MM.1S (cell line): ENCODE measurements at regions not wholly inside any gene's neighbourhood (a gene's known extent, or its start where the extent isn't known, plus 50 kb on each side); places are given as distances from the start of the nearest gene placed in this dataset.

Source experiments
- DNase-seq: peaks from one replicate; pipeline ENCODE4 v3.0.0-alpha.2; 2015
- H2AFZ ChIP-seq: fragments of 300-600 bp; sonication (generic); 2 replicates; pipeline ENCODE4 v1.6.0; 2016; ENCODE audit warnings: antibody characterized with exemption, low read length
- H3F3A ChIP-seq: fragments of 300-600 bp; sonication (generic); 2 replicates; pipeline ENCODE4 v1.6.1; 2016; ENCODE audit warnings: mild to moderate bottlenecking, antibody characterized with exemption, low read length, moderate library complexity, mixed read lengths; ENCODE audit not compliant: insufficient read depth
- H3K27ac ChIP-seq: fragments of 300-600 bp; sonication (generic); 2 replicates; pipeline ENCODE4 v1.5.1; 2016; ENCODE audit warnings: mild to moderate bottlenecking, low read length
- H3K27me3 ChIP-seq: fragments of 300-600 bp; sonication (generic); replicated peaks from 2 replicates; pipeline ENCODE4 v1.6.0; 2016; ENCODE audit warnings: low read length; ENCODE audit not compliant: insufficient read depth
- H3K36me3 ChIP-seq: fragments of 300-600 bp; sonication (generic); replicated peaks from 2 replicates; pipeline ENCODE4 v1.6.1; 2016; ENCODE audit warnings: mild to moderate bottlenecking, low read length, mixed read lengths; ENCODE audit not compliant: insufficient read depth
- H3K4me1 ChIP-seq: fragments of 300-600 bp; sonication (generic); 2 replicates; pipeline ENCODE4 v1.6.1; 2016; ENCODE audit warnings: low read length, mixed read lengths
- H3K4me2 ChIP-seq: fragments of 300-600 bp; sonication (generic); 2 replicates; pipeline ENCODE4 v1.6.0; 2016; ENCODE audit warnings: low read depth, low read length
- H3K4me3 ChIP-seq: fragments of 300-600 bp; sonication (generic); 2 replicates; pipeline ENCODE4 v1.5.1; 2016; ENCODE audit warnings: low read length, mixed read lengths
- H3K79me2 ChIP-seq: fragments of 300-600 bp; sonication (generic); 2 replicates; pipeline ENCODE4 v1.6.1; 2016; ENCODE audit warnings: mixed run types, low read length, mixed read lengths
- H3K9ac ChIP-seq: fragments of 300-600 bp; sonication (generic); 2 replicates; pipeline ENCODE4 v1.6.1; 2016; ENCODE audit warnings: low read length, mixed read lengths
- H3K9me2 ChIP-seq: fragments of 300-600 bp; sonication (generic); replicated peaks from 2 replicates; pipeline ENCODE4 v1.6.1; 2016; ENCODE audit warnings: mild to moderate bottlenecking, low read length, mixed read lengths; ENCODE audit not compliant: insufficient read depth
- H3K9me3 ChIP-seq: fragments of 300-600 bp; sonication (generic); replicated peaks from 2 replicates; pipeline ENCODE4 v1.6.1; 2016; ENCODE audit warnings: mild to moderate bottlenecking, low read length, mixed read lengths; ENCODE audit not compliant: insufficient read depth
- H4K20me1 ChIP-seq: fragments of 300-600 bp; sonication (generic); 2 replicates; pipeline ENCODE4 v1.6.1; 2016; ENCODE audit warnings: mild to moderate bottlenecking, low read length, moderate library complexity, mixed read lengths; ENCODE audit not compliant: insufficient read depth
- EZH2 ChIP-seq: fragments of 300-600 bp; sonication (generic); optimal IDR thresholded peaks from 2 replicates; pipeline ENCODE3; 2017; ENCODE audit warnings: low read depth, mild to moderate bottlenecking, antibody characterized with exemption, low read length, mixed read lengths
- EZH2phosphoT487 ChIP-seq: fragments of 300-600 bp; sonication (generic); IDR thresholded peaks from 2 replicates; pipeline ENCODE4 v1.6.1; 2018; ENCODE audit warnings: antibody characterized with exemption, low read length
- TF ChIP-seq, protein P1 (sequence below): fragments of 300-600 bp; sonication (generic); IDR thresholded peaks from 2 replicates; pipeline ENCODE4 v1.5.1; 2016; ENCODE audit warnings: antibody characterized with exemption, low read length, mixed read lengths

DNA sequence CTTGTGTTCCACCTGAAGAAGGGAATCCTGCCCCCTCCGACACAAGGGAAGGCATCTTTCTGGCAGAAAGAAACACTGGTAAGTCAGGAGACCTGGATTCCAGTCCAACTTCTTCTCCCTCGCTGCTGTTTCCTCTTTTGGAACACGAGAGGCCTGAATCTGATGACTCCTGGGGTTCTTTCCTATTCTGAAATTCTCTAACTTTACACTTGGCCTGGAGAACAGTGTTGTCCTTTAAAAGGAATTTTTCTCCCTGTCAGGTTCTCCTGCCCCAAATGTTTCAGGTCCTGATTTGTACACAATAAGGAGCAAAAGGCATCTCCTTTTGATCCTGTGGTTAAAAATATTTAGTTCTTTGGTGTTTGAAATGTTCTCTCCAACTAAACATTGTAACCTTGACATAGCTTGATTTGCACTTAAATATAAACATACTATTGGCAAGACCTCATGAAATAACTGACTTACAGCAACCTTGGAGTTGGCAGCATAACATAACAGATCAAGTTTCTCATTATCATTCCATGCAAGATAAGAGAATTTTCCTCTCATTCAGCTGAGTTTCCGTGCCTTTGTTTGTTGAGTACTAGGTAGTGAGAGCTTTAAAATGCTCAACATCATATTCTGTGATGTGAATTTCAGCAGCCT is 244.8 kb downstream of the COG6 start:
- TF ChIP-seq EZH2phosphoT487 = no peak

DNA sequence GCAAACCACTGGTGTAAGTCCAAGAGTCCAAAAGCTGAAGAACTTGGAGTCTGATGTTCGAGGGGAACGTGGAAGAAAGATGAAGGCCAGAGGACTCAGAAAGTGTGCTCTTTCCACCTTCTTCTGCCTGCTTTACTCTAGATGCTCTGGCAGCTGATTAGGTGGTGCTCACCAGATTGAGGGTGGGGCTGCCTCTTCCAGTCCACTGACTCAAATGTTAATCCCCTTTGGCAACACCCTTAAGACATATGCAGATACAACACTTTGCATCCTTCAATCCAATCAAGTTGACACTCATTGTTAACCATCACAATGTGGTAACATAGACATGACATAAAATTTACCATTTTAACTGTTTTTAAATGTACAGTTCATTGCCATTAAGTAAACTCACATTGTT is 249.5 kb downstream of the COG6 start:
- Histone ChIP-seq H3K4me1 (no peaks in the 10 kb centered on the region), H3K9me3 (no peaks in the 10 kb centered on the region), H3F3A (no peaks in the 10 kb centered on the region), H3K27ac (no peak overlapping the region), H3K4me3 (no peak overlapping the region), H3K27me3 (no peaks in the 10 kb centered on the region), H3K9ac (no peak overlapping the region), H4K20me1 (no peaks in the 10 kb centered on the region), H3K79me2 (no peaks in the 10 kb centered on the region), H3K9me2 (no peaks in the 10 kb centered on the region), H3K4me2 (no peak overlapping the region), H3K36me3 (no peaks in the 10 kb centered on the region), H2AFZ (no peak overlapping the region)
- no peak for DNase-seq
- TF ChIP-seq EZH2 (no peak), EZH2phosphoT487 (no peak)
- TF ChIP-seq, protein P1, sequence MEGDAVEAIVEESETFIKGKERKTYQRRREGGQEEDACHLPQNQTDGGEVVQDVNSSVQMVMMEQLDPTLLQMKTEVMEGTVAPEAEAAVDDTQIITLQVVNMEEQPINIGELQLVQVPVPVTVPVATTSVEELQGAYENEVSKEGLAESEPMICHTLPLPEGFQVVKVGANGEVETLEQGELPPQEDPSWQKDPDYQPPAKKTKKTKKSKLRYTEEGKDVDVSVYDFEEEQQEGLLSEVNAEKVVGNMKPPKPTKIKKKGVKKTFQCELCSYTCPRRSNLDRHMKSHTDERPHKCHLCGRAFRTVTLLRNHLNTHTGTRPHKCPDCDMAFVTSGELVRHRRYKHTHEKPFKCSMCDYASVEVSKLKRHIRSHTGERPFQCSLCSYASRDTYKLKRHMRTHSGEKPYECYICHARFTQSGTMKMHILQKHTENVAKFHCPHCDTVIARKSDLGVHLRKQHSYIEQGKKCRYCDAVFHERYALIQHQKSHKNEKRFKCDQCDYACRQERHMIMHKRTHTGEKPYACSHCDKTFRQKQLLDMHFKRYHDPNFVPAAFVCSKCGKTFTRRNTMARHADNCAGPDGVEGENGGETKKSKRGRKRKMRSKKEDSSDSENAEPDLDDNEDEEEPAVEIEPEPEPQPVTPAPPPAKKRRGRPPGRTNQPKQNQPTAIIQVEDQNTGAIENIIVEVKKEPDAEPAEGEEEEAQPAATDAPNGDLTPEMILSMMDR = no peak

More for the DNA sequence above, 244.8 kb downstream of the COG6 start:
- Histone ChIP-seq H3K4me1 (no peaks in the 10 kb centered on the region), H3K9me3 (no peaks in the 10 kb centered on the region), H3K4me2 (no peak overlapping the region), H3F3A (no peaks in the 10 kb centered on the region), H3K27me3 (no peaks in the 10 kb centered on the region), H3K9ac (no peak overlapping the region), H3K4me3 (no peak overlapping the region), H3K9me2 (no peaks in the 10 kb centered on the region), H3K36me3 (no peaks in the 10 kb centered on the region), H3K79me2 (no peaks in the 10 kb centered on the region), H3K27ac (no peak overlapping the region), H4K20me1 (no peaks in the 10 kb centered on the region), H2AFZ (no peak overlapping the region)
- DNase-seq = no peak

DNA sequence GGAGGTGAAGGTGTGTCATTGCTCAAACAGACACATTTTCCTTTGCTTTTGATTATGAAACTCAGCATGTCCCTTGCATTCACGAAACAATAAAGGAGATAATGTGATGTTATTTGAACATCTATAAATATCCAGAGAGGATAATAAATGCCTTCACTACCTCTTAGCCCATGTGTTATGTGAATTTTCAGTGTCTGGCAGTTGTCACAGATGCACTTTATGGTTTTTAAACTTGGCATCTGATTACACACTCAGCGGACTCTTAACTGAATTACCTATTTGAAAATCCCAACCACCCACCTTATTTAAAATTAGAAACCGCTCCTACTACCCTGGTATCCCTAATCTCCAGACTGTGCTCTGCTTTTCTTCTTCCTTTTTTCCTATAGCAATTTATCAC is 254.2 kb downstream of the COG6 start:
- Histone ChIP-seq H3K4me3 (no peak overlapping the region), H4K20me1 (no peaks in the 10 kb centered on the region), H3K9ac (no peak overlapping the region), H3K4me1 (no peaks in the 10 kb centered on the region), H3K9me3 (no peaks in the 10 kb centered on the region), H3K27ac (no peak overlapping the region), H3K79me2 (no peaks in the 10 kb centered on the region), H3K4me2 (no peak overlapping the region), H2AFZ (no peak overlapping the region), H3K9me2 (no peaks in the 10 kb centered on the region), H3K27me3 (no peaks in the 10 kb centered on the region), H3K36me3 (no peaks in the 10 kb centered on the region), H3F3A (no peaks in the 10 kb centered on the region)
- no peak for DNase-seq
- TF ChIP-seq, protein P1 = no peak
- TF ChIP-seq EZH2phosphoT487 (no peak), EZH2 (no peak)

DNA sequence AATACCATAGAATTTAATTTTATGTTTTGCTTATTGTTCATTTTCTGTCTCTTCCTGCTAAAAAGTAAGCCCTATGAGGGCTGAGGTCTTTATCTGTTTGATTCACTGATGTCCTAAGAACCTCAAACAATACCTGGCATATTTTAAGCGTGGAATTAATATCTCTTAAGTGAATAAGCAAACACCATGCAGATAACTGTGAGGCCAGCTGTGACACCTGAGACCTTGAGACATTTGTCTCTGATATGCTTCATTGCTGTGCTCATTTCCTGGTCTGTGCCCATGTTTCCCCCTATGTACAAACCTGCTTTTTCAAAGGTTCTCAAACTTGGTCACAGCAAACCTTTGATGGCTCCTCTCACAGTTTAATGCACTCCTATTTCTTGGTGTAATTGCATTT is 254.6 kb downstream of the COG6 start:
- TF ChIP-seq EZH2phosphoT487 (no peak), EZH2 (no peak)
- TF ChIP-seq, protein P1 = no peak
- DNase-seq = no peak
- Histone ChIP-seq H3K27me3 (no peaks in the 10 kb centered on the region), H3F3A (no peaks in the 10 kb centered on the region), H2AFZ (no peak overlapping the region), H3K79me2 (no peaks in the 10 kb centered on the region), H3K27ac (no peak overlapping the region), H3K4me1 (no peaks in the 10 kb centered on the region), H4K20me1 (no peaks in the 10 kb centered on the region), H3K9ac (no peak overlapping the region), H3K4me3 (no peak overlapping the region), H3K9me2 (no peaks in the 10 kb centered on the region), H3K9me3 (no peaks in the 10 kb centered on the region), H3K4me2 (no peak overlapping the region), H3K36me3 (no peaks in the 10 kb centered on the region)
